IPS-18a (cell line): ENCODE measurements at regions not wholly inside any gene's neighbourhood (a gene's known extent, or its start where the extent isn't known, plus 50 kb on each side); places are given as distances from the start of the nearest gene placed in this dataset.

ENCODE experiments used
- H3K27ac ChIP-seq: one replicate; pipeline ENCODE4 v1.5.1; 2013; ENCODE audit warnings: low read length
- H3K27me3 ChIP-seq: one replicate; pipeline ENCODE4 v1.6.1; 2013; ENCODE audit warnings: mild to moderate bottlenecking, low read length; ENCODE audit not compliant: control insufficient read depth, insufficient read depth
- H3K36me3 ChIP-seq: one replicate; pipeline ENCODE4 v1.6.1; 2013; ENCODE audit warnings: low read depth, low read length; ENCODE audit not compliant: control insufficient read depth
- H3K4me1 ChIP-seq: one replicate; pipeline ENCODE4 v1.6.1; 2013; ENCODE audit warnings: low read depth, low read length; ENCODE audit not compliant: control insufficient read depth
- H3K4me3 ChIP-seq: one replicate; pipeline ENCODE4 v1.5.1; 2013; ENCODE audit warnings: low read length
- H3K9ac ChIP-seq: one replicate; pipeline ENCODE4 v1.6.1; 2013; ENCODE audit warnings: mild to moderate bottlenecking, low read length, moderate library complexity
- H3K9me3 ChIP-seq: one replicate; pipeline ENCODE4 v1.6.1; 2013; ENCODE audit warnings: low read depth, low read length; ENCODE audit not compliant: control insufficient read depth

- H3K4me3 ChIP-seq = no peak overlapping the region
Measured at GRCh38 chr10:119996944-119997343, 104.4 kb downstream of the SEC23IP start.

GRCh38 chr10:119997429-119997828 is 104.9 kb downstream of the SEC23IP start:
- Histone ChIP-seq H3K27me3 (no peaks in the 10 kb centered on the region), H3K4me1 (no peaks in the 10 kb centered on the region), H3K27ac (no peak overlapping the region)

More at GRCh38 chr10:119996944-119997343, 104.4 kb downstream of the SEC23IP start:
- Histone ChIP-seq H3K36me3 (no peaks in the 10 kb centered on the region), H3K27ac (no peak overlapping the region), H3K4me1 (no peaks in the 10 kb centered on the region), H3K9ac (no peak overlapping the region), H3K27me3 (no peaks in the 10 kb centered on the region), H3K9me3 (peaks cover 4% of the 10 kb centered on the region)

GRCh38 chr10:120002785-120003184 is 110.3 kb downstream of the SEC23IP start:
- Histone ChIP-seq H3K4me1 (no peaks in the 10 kb centered on the region), H3K4me3 (no peak overlapping the region), H3K27ac (no peak overlapping the region), H3K27me3 (no peaks in the 10 kb centered on the region), H3K9me3 (no peaks in the 10 kb centered on the region), H3K9ac (no peak overlapping the region), H3K36me3 (no peaks in the 10 kb centered on the region)

More at GRCh38 chr10:119997429-119997828, 104.9 kb downstream of the SEC23IP start:
- Histone ChIP-seq H3K9ac (no peak overlapping the region), H3K36me3 (no peaks in the 10 kb centered on the region), H3K4me3 (no peak overlapping the region), H3K9me3 (peaks cover 4% of the 10 kb centered on the region)

- H3K36me3 ChIP-seq = no peaks in the 10 kb centered on the region
- no peak overlapping the region for H3K9ac ChIP-seq
- H3K27ac ChIP-seq = no peak overlapping the region
- no peak overlapping the region for H3K4me3 ChIP-seq
- H3K27me3 ChIP-seq = no peaks in the 10 kb centered on the region
- H3K9me3 ChIP-seq = no peaks in the 10 kb centered on the region
- no peaks in the 10 kb centered on the region for H3K4me1 ChIP-seq
Measured at GRCh38 chr10:120005207-120006201, 113.0 kb downstream of the SEC23IP start.

- Histone ChIP-seq H3K27me3 (peaks cover 4% of the 10 kb centered on the region), H3K4me1 (no peaks in the 10 kb centered on the region), H3K4me3 (no peak overlapping the region), H3K27ac (no peak overlapping the region), H3K9me3 (no peaks in the 10 kb centered on the region), H3K36me3 (no peaks in the 10 kb centered on the region), H3K9ac (no peak overlapping the region)
Measured at GRCh38 chr10:120007261-120007660, 114.7 kb downstream of the SEC23IP start.

- no peaks in the 10 kb centered on the region for H3K36me3 ChIP-seq
- H3K4me3 ChIP-seq = no peak overlapping the region
- no peaks in the 10 kb centered on the region for H3K9me3 ChIP-seq
- H3K4me1 ChIP-seq = no peaks in the 10 kb centered on the region
- peaks cover 4% of the 10 kb centered on the region for H3K27me3 ChIP-seq
- H3K27ac ChIP-seq = no peak overlapping the region
- no peak overlapping the region for H3K9ac ChIP-seq
Measured at GRCh38 chr10:120011359-120012130, 119.0 kb downstream of the SEC23IP start.

- Histone ChIP-seq H3K4me1 (no peaks in the 10 kb centered on the region), H3K4me3 (no peak overlapping the region), H3K27ac (no peak overlapping the region), H3K27me3 (peaks cover 4% of the 10 kb centered on the region), H3K9ac (no peak overlapping the region), H3K9me3 (no peaks in the 10 kb centered on the region), H3K36me3 (no peaks in the 10 kb centered on the region)
Measured at GRCh38 chr10:120012131-120012400, 119.5 kb downstream of the SEC23IP start.

- no peak overlapping the region for H3K9ac ChIP-seq
- no peak overlapping the region for H3K4me3 ChIP-seq
- H3K4me1 ChIP-seq = no peaks in the 10 kb centered on the region
- H3K9me3 ChIP-seq = no peaks in the 10 kb centered on the region
- peaks cover 4% of the 10 kb centered on the region for H3K27me3 ChIP-seq
- H3K27ac ChIP-seq = no peak overlapping the region
- H3K36me3 ChIP-seq = no peaks in the 10 kb centered on the region
Measured at GRCh38 chr10:120012566-120012965, 120.0 kb downstream of the SEC23IP start.

GRCh38 chr10:120014031-120014430 is 121.5 kb downstream of the SEC23IP start:
- Histone ChIP-seq H3K36me3 (no peaks in the 10 kb centered on the region), H3K27ac (no peak overlapping the region), H3K4me1 (no peaks in the 10 kb centered on the region), H3K4me3 (no peak overlapping the region), H3K9me3 (no peaks in the 10 kb centered on the region), H3K9ac (no peak overlapping the region), H3K27me3 (peaks cover 4% of the 10 kb centered on the region)

GRCh38 chr10:120015064-120015463 is 122.5 kb downstream of the SEC23IP start:
- H3K4me1 ChIP-seq = no peaks in the 10 kb centered on the region
- H3K4me3 ChIP-seq = no peak overlapping the region
- no peaks in the 10 kb centered on the region for H3K36me3 ChIP-seq
- H3K9ac ChIP-seq = no peak overlapping the region
- H3K9me3 ChIP-seq = no peaks in the 10 kb centered on the region
- peaks cover 4% of the 10 kb centered on the region for H3K27me3 ChIP-seq
- no peak overlapping the region for H3K27ac ChIP-seq

- H3K9me3 ChIP-seq = no peaks in the 10 kb centered on the region
- H3K4me3 ChIP-seq = no peak overlapping the region
- no peaks in the 10 kb centered on the region for H3K4me1 ChIP-seq
- H3K27me3 ChIP-seq = no peaks in the 10 kb centered on the region
- no peak overlapping the region for H3K27ac ChIP-seq
- H3K9ac ChIP-seq = no peak overlapping the region
- no peaks in the 10 kb centered on the region for H3K36me3 ChIP-seq
Measured at GRCh38 chr10:120016906-120017305, 124.4 kb downstream of the SEC23IP start.
